CD4-positive, alpha-beta T cell treated with Interleukin-4 for 1 hour (primary cell): ENCODE measurements at regions not wholly inside any gene's neighbourhood (a gene's known extent, or its start where the extent isn't known, plus 50 kb on each side); places are given as distances from the start of the nearest gene placed in this dataset.
"Not testable (repeated sequence)": the region's sequence is repeated elsewhere in the genome, so short reads cannot be mapped to it uniquely, and the experiment has no call there.

Source experiments
- DNase-seq, 2 donors: peaks; one replicate each; pipeline ENCODE4 v3.0.0-alpha.2; 2020 to 2022

GRCh38 chr14:40464531-40464930 is 1032.3 kb upstream of the FBXO33 start:
- no peak for DNase-seq

DNA sequence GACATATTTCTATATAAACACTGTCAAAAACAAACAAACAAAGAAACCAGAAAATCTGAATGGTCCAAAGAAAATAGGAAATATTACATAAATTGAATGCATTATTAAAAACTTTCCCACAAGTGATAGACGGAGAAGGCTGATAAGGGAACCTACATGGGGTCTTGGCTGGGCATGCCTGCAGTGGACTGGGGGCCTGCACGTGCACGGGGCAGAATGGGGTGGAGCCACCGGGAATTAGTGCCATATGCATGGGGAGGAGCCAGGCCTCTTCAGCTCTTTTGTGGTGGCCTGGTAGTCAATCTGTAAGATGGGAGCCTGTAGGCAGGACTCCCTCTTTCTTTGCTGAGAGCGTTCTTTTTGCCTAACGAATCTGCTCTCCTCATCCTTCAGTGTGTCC is 1031.7 kb upstream of the FBXO33 start:
- no peak for DNase-seq

DNA sequence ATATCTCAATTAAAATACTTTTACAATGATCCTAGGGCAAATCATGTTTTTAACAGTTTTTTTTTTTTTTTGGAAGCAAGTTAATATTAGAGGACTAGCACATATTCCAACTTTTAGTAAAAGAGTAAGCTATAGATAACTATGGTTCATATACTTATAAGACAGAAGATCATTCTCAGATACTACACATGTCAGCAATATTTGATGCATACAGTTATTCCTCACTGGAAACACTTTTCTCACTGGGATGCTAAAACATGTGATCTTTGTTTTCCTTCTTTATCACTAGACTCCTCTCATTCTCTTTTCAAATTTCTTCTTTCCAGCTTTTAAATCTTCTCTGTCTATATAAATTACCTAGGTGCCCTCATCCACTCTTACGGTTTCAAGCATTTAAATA is 1020.4 kb upstream of the FBXO33 start:
- DNase-seq: no peak

- DNase-seq: no peak
Observed at GRCh38 chr14:40447017-40447416, 1014.8 kb upstream of the FBXO33 start.

DNA sequence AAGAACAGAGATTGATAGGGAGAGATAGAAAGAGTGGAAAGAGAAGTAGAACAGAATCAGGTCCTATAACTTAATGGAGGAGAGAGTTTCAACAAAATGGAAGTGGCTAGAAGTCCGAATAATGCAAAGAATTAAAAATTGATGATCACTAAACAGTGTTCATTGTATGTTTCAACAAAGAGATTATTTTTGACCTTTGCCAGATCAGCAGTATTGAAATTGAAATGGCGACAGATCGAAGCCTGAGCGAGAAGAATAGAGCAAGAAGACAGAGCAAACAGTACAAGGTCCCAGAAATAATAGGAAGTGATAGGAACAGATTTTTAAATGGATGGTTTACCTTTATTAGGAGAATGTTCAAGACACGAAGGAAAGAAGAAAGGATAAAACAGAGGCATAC is 1012.8 kb upstream of the FBXO33 start:
- DNase-seq: no peak

- no peak for DNase-seq
Observed at GRCh38 chr14:40436551-40436950, 1004.3 kb upstream of the FBXO33 start.

GRCh38 chr14:40417777-40418401 is 985.7 kb upstream of the FBXO33 start:
- peak in 1 of 2 donors; percentile 2 for DNase-seq

- no peak for DNase-seq
Observed at GRCh38 chr14:40416565-40416964, 984.3 kb upstream of the FBXO33 start.

- DNase-seq: no peak
Observed at GRCh38 chr14:40414386-40414785, 982.2 kb upstream of the FBXO33 start.

GRCh38 chr14:40413136-40413535 is 980.9 kb upstream of the FBXO33 start:
- DNase-seq: no peak

DNA sequence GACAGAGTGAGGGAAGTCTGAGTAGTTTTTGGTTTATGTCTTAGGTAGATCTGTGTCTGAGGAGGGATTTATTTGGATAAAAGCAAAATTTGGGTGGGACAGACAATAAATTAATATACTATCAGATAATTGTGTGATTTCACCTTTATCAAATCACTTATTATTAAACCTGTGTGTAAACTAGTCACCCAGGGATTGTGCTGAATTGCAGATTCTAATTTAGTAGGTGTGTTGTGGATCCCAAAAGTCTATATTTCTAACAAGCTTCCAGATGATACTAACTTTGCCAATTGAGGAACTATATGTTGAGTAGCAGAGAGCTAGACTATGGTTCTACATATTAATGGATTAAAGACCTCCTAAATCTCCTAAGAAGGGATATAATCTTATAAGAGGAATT is 978.5 kb upstream of the FBXO33 start:
- DNase-seq: no peak

GRCh38 chr14:40402957-40403356 is 970.7 kb upstream of the FBXO33 start:
- DNase-seq: no peak

- DNase-seq: no peak
Observed at GRCh38 chr14:40398981-40399380, 966.7 kb upstream of the FBXO33 start.

DNA sequence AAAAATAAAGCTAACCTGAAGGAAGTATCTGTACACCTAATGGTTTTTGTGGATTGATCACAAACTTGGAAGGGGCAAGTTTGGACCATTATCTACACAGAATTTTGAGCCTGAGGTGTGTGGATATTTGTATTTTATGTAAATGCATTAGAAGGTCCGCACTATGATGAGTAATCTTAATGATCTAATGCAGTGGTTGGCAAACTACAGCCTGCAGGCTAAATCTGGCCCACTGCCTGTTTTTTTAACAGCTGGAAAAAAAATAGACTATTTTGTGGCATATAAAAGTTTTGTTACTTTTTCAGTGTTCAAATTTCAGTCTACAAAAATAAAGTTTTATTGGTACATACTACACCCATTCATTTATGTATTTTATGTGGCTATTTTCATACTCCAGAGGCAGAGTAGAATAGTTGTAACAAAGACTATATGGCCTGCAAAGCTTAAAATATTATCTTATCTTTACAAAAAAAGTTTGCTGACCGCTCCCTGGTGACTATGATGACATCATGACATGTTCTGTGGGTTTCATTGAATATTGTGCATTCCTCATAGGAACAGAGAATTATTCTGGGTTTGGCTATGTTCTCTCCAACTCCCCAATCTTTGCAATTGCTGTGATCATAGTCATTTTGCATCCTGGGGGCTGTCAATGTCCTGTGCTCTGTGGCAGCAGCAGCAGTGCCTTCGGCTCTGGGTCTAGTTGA is 962.6 kb upstream of the FBXO33 start:
- no peak for DNase-seq

DNA sequence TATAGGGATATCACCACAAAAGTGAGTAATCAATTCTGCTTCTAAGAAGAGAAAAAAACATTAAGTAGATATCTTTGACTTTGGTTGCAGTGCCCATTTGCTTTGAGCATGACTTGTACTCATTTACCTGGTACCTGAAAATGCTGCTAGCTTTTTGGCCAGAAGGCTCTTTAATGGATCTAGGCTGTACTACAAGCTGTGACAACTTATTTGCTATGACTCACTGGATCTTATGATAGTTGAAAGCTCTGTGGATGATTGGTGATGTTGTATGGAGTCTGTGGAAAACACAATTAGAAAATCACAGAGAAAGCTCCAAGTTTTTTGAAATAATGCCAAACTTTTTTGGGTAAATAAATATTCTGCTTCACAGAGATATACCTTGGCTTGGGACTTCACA is 960.9 kb upstream of the FBXO33 start:
- DNase-seq: no peak

DNA sequence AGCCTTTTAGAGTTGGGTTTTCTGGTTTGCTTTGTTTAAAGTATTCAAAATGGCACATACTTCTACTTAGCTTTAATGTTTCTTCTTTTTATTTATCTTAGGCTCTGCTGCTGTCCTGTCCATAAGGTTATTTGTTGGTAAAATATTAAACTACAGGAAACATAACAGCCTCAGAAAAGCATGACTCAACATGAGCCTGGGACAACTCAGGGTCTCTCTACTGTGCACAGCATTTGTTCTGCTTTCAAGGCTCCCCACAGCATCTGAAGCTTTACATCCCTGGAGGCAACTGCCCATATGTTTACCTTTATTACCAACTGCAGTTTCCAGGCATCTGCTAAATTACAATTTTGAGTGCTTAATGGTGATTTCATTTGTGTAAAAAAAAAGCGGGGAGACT is 954.2 kb upstream of the FBXO33 start:
- no peak for DNase-seq

DNA sequence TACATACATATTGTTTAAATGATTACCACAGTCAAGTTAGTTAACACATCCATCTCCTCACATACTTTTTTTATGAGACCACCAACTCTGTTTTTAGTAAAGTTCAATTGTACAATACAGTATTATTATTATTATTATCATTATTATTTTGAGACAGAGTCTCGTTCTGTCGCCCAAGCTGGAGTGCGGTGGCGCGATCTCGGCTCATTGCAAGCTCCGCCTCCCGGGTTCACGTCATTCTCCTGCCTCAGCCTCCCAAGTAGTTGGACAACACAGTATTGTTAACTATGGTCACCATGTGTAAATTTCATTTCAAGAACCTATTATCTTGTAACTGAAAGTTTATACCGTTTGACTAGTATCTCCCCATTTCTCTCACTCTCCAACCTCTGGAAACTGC is 942.0 kb upstream of the FBXO33 start:
- DNase-seq: no peak

DNA sequence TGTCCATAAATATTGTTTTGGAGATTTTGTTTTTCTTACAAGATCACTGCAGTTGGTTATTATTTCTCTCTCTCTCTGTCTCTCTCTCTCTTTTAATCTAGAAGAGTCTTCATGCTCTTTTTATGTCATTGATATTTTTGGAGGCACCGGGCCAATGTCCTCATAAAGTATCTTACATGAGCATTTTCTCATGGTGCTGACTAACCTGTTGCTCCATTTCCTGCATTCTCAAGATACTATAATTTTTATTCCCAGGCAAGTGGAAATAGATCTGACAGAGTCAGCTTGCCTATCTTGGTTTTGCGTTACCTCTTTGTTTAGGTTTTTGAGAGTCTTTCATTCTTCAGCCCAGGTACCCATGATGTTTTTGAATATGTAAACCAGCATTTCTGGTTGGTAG is 938.8 kb upstream of the FBXO33 start:
- no peak for DNase-seq

GRCh38 chr14:40368314-40368713 is 936.1 kb upstream of the FBXO33 start:
- no peak for DNase-seq

- no peak for DNase-seq
Observed at GRCh38 chr14:40367717-40368116, 935.5 kb upstream of the FBXO33 start.

GRCh38 chr14:40365305-40365704 is 933.1 kb upstream of the FBXO33 start:
- DNase-seq: no peak

GRCh38 chr14:40362856-40363255 is 930.6 kb upstream of the FBXO33 start:
- DNase-seq: no peak

DNA sequence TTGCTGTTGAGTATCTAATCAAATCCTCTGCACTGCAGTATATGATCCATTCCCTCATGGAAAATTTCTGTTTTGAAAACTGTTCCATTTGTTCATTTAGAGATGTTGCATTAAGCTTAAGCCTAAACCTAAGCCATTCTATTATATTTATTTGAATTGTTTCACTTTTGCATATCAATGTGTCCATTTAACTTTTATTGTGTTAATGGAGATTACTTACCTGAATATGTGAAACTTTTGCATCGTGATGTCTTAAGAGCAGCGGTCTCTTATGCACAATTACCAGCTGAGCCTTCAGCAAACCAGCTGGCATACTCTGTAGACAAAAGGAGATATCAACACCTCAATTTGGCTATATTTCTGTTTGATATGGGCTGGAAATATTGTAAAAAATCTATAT is 922.5 kb upstream of the FBXO33 start:
- no peak for DNase-seq

GRCh38 chr14:40348104-40348503 is 915.9 kb upstream of the FBXO33 start:
- not testable (repeated sequence) for DNase-seq

DNA sequence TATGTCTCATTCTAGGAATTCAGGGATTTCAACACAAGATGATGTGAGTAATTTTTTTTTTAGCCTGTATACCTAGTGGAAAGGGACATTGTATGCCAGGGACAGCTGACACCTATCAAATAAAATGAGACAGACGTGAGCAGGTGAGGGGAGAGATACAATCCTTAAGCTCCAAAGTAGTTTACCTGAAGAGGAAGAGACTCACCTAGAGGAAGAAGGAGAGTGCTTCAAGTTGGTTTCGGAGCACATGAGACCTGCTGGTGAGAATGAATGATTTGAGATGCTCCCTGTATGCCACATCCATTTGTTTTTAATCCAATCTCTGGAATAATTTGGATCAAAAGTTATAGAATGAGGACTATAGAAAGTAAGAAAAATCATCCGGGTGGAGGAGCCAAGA is 915.4 kb upstream of the FBXO33 start:
- DNase-seq: no peak
